GM21381 (cell line): ENCODE measurements at regions not wholly inside any gene's neighbourhood (a gene's known extent, or its start where the extent isn't known, plus 50 kb on each side); places are given as distances from the start of the nearest gene placed in this dataset.

ENCODE experiments used
- ATAC-seq: cut with Tn5 transposase; IDR thresholded peaks from one replicate; pipeline ENCODE4 v1.9.1; 2021; ENCODE audit warnings: mild to moderate bottlenecking, moderate library complexity; ENCODE audit not compliant: unreplicated experiment

DNA sequence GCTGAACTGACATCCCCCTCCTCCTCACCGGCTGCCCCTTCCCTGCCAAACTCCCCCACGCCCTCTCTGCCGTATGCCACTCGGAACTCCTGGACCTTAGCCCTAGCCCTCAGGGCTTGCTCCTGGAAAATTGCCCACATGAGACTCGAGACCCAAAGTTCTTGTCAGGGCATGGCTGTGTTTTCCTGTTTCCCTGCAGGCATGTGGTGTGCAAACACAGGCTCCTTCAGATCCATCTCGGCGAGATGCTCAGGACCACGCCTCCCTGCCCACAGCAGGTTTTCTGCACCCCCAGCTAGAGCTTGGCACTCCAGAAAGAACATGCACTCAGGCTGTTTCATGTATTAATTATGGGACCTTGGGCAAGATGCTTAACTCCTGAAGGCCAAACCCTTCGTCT lies 1480.4 kb downstream of the BRD1 start:
- ATAC-seq = no peak

DNA sequence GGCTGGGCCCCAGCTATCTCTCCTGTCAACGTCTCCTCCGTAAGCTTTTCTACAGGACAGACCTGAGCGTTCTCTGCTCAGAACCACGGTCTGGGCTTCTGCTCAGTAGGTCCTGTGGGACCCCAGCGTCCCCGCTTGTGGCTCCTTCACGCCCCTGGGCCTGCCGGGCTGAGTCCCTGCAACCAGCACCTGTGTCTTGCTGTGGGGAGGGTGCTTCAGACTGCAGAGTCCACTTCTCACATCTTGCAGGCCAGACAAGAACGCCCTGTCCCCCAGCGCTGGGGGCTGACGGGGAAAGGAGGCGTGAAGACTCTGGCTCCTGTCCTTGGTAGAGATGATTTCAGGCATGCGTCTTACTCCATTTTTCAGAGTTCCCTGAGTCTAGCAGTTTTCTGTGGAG lies 1480.8 kb downstream of the BRD1 start:
- ATAC-seq = no peak

DNA sequence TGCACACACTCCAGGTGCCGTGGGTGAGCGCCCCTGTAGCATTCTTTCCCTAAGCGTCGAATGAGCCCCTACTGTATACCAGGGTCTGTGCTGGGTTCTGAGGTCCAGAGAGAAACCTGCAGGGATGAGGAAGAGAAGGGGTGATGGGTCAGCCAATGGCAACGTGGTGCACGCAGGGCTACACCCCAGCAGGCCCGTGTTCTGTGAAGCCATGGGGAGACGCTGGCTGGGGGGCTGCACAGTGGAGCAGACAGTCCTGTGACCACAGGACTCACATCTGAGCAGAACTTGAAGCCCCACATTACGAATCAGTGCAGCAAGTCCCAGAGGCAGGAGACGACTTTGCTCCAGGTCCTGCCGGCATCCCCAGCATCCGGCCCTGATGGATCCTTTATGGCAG lies 1481.4 kb downstream of the BRD1 start:
- ATAC-seq = no peak

DNA sequence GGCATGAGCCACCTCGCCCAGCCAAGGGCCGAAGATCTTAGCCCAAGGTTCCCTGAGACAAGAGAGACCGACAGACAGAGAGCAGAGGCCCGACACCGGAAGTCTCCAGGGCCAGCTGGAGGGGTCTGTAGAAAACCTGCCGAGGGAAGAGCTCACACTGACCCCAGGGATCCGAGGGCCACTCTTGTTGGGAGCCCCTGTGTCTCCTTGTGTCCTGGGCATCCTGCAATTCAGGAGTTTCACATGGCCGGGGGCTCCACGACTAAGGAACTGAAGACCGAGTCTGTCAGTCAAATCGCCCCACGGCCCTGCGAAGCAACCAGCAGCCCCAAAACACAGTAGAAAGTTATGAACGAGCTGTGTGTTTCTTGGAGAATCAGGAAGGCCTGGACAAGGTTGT lies 1482.0 kb downstream of the BRD1 start:
- ATAC-seq = no peak

DNA sequence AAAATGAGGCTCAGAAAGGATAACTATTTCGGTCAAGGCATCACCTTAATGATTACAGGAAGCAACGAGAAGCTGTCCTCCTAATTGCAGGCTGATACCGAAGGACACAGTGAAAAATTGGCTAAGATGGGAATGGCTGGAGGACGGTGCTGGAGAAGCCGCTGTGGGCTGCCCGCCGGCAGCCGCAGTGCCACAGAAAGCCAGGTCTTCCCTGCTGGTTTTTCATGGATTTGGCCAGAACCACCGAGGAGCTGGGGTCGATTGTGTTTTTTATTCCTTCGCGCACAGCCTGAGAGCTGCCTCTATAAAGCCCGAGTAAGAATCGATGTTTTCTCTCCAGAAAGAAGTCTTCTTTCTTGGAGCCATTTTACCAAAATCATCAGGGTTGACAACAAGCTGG lies 1484.2 kb downstream of the BRD1 start:
- ATAC-seq = no peak

DNA sequence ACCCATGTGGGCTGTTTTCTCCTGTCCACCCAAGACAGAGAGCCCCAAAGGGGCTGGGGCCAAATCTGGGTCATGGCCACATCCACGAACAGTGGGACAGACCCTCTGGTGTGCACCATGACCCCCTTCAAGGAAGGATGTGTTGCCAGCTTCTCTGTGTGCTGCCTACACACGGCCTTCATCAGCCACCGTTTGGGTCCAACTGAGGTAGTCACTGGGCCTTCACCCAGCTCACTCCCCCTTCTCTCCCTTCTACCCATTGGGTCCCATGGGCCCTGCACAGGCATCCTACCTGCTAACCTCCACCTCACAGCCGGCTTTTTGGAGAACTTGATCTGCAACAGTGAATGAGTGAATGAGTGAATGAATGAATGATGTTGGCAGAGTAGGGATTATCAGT lies 1484.9 kb downstream of the BRD1 start:
- no peak for ATAC-seq

DNA sequence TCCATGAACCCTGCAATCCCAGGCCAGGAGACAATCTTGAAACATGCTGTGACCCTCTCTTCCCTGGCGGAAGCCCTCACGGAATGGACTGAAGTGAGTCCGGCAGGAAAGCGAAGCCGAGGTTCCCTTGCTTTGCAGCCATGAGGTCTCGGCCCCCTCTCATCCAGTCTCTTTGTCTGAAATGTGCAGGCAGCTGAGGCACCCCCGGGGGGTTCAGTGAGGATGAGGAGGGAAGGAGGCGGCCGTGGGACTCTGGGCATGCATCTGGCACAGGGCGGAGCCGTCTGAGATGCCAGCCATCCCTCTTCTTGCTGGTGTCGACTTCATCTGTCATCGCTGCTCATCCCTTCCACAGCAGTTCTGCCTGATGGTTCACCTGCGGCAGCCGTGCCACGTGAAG lies 1485.7 kb downstream of the BRD1 start:
- no peak for ATAC-seq

DNA sequence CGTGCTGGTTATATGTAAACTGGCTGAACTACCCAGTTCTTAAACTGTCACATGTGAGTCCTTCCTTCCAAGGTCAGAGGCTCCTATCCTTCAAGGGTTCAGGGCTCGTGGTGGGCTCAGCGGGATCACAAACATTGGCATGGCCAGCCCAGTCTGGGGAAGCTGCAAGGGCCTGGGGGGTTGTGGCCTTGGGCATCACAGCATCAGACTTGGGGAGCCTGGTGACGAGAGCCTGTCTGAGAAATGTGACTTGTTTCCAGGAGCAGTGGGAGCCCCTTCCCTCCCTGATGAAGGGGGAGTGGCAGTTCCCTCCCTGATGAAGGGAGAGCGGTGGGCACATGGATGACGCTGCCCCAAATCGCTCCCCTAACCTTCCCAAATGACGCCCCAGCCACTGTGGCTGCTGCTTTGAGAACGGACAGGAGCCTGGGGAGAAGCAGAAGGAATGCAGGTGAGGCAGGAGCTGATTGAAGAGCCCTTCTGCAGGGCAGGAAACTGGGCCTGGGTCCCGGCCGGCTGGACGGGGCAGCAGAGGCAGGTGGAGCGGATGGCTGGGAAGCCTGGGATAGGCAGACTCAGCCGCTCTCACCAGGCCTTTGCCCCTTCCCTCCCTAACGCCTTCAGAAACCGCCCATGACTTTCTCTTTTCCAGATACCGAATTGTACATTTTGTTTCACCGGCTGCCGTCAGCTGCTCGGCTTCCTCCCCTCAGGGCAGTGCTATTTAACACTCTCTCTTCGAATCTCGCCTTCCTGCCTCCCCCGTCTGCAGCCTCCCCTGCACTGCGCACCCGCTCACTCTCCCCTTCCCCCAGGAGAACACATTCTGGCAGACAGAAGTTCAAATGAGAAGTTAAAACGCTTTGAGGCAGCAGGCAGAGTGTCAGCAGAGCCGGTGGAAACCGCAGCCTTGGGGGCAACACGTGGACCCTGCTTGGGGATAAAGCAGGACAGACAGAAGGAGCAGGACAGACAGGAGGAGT lies 1486.7 kb downstream of the BRD1 start:
- no peak for ATAC-seq

DNA sequence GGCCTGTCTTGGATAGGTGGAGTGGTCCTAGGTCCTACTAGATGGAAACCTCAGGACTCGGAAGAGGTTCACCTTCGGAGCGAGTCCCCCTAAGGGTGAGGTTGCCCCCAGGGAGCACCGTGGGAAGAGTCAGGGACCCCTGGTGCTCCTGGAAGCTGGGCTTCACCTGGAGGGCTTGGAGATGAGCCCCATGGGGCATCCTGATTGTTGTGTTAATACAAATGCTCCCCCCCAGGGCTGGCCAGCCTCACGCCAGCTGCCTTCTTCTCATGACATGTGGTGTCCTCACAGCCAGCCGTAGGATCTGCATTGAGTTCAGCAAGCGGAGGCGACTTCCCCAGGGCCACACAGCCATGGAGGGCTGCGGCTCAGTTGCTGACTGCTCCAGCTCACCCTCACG lies 1487.5 kb downstream of the BRD1 start:
- no peak for ATAC-seq

DNA sequence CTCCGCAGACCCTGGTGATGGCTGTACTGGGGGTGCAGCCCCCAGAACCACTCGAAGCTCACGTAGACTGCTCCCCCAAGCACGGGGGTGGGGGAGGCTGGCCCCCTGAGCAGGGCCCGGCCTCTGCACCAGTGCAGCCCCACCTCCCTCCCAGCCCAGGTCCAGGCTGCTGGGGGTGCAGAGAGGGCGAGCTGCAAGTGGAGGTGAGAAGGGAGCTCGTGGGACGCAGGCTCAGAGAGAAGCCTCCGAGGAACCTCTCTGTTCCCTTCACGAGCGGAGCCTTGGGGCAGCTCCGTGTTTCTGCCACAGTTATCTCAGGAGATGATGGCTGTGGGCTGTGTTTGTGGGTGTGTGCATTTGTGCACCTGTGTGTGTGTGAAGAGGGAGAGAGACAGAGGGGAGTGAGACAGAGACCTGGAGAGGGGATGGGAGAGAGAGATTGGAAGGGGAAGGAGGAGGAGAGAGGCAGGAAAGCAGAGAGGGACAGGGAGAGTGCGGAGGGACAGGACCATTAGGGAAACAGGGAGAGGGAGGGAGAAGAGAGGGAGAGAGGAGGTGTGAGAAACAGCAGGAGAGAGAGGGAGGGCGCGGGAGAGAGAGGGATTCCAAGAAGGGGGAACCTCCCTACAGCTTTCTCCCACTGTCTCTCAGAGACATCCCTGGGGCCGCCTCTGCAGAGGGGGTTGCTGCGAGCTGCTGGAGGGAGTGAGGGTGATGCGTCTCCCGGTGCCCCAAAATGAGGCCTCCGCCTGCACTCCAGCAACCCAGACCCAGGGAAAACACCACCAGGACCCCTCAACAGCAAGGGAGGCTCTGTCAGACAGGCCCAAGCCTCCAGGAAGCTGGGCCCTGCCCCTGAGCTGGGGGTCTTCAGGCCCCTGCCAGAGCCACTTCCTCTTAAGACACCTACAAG lies 1488.6 kb downstream of the BRD1 start:
- ATAC-seq = no peak

DNA sequence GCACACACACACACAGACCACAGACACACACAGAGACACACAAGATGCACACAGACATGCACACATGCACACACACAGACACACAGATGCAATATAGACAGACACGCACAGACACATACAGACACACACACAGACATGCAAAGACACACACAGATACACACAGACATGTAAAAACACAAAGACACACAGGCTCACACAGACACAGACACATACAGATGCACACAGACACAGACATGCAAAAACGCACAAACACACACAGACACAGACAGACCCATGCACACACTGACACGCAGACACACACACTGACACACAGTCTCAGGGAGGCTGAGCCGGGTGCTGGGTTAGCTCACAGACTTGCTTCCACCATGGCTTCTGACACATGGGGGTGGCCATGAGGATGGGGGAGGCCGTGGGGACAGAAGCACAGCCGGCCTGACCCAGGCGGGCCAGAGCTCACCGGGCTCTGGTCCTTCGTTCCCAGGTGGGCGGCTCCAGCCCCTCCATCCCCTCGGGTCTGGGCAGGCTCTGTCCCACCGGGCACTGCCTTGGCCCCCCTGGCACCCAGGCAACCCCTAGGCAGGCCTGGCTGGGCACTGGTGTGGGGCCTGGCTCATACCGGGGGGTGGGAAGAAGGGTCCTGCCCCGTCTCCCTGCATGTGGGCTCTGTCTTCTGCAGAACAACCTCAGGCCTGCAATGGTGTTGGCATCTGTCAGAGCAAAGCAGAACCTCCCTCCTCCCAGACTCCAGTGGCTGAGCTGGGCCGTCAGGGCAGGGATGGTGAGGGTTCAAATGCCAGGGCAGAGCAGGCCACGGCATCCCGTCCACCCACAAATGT lies 1489.5 kb downstream of the BRD1 start:
- ATAC-seq = no peak

DNA sequence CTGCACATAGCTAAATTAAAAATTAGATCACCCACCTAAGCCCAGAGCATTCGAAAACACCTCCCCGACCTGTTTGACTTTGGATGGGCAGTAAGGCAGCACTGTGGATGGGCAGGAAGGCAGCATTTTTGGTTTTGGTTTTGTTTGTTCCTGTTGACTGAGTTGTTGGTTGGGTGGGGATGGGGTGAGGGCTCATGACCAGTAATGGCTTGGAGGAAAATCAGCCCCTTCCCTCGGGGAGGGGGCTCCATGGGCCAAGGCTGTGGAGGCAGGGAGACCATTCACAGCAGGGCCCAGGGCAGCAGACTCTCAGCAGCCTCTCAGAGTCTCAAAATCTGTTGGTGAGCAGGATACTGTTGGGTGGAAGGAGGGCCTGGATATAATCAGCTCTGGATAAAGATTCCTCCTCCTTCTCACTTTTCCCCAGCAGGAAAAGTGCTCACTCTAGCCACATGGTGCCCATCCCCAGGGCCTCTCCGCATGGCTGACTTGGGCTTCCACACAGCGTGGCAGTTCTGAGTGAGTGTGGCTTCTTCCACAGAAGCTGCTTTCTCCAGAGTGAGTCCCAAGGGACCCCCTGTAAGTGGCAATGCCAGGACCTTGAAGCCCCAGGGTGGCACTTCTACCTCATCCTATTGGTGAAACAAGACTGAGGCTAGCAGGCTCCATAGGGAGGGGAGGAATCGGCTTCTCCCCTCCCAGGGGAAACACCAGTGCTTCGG lies 1491.2 kb downstream of the BRD1 start:
- ATAC-seq = no peak

DNA sequence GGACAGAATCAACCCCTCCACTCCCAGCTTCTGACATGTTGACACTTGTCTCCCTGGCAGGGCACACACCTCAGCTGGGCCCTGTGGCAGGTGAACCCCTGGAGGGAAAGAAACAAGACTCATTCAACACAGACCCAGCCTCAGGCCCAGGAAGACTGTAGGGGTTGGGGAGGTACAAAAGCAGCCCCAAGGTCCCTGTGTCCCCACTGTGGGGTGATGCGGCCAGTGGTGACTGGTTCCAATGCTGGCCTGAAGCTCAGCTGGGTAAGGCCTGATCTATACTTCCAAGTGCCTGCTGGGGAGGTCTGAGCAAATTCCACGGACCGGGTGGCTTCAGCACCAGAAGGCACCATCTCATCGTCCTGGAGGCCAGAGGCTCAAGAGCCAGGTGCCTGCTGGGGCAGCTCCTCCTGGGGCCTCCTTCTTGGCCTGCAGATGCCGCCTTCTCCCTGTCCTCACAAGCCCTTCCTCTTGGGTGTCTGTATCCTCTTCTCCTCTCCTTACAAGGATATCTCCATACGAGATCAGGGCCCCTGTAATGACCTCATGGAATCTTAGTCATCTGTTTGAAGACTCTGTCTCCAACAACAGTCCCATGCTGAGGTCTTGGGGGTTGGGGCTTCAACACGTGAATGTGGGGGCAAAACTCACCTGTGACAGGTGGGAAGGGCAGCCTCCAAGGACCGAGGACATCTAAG lies 1492.1 kb downstream of the BRD1 start:
- no peak for ATAC-seq

DNA sequence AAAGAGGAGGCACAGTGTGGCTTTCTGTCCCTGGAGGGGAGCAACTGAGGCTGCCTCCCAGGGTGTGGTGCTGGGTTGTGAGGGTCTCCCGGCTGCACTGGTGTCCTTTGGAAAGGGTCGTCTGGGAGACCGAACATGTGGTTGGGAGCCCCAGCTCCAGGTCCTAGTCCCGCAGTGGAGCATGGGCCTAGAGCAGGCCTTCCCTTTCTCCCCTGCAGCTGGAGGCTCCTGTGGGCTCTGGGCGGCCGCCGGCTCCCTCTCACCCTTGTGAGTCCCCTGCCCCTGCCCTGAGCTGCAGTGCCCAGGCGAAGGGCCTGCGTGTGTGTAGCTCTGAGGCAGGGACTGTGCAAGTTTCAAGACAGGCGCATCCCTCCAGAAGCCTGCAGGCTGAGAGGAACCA lies 1492.7 kb downstream of the BRD1 start:
- no peak for ATAC-seq

DNA sequence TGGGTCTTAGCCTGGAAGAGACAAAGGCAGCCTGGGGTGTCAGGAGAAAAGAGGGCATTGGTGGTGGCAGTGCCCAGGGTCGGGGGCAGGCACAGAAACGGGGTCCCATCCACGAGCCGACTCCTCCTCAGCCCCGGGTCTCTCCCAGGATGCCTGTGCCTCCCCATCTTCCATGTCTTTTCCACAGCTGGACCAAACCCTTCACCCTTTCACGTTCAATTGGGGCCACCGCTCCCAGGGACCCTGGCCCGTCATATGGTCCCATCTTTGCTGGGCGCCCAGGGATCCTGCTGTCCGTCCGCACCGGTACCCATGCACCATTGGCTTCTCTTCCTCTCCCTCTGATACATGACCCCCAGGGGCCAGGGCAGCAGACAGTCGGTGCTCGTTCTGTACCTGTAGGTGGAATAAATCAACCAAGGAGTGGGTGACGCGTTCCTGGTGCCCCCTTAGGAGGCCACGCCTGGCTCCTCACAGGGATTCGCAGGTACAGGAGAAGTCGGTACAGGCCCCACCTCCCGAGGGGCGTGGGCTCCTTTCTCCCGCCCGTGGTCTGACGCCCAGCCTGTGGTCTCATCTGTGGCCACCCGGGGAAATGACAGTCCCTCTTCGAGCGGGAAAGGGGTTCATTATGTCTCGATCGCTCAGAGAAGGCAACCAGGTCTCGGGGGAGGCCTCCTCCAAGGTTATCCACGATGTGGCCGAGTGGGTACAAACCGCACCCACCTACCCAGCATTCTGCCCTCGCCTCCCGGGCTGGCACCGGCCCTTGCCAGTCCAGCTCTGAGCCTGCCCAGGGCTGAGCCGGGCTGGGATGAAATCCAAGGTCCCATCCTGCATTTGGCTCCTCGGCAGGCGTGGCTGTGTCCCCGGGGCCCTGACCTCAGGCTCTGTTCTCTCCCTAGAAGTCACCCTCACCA lies 1493.6 kb downstream of the BRD1 start:
- ATAC-seq = no peak

DNA sequence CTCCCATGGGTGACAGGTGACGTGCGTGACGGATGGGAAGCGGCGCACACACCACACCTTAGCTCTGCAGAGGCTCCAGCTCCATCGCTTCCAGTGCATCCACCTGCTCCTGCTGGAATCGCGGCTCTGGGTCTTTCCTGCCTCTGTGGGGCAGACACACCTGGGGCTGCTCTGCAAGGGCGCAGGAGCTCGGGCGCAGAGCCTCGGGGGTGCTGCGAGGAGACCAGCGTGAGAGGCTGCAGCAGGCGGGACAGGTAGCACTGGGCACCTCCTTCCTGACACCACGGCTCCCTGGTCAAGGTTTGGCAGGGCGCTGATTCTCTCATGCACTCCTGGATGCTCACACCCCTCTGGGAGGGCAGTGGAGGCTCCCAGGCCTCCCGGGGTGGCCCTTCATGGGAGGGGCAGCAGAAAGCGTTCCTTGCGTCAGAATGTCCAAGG lies 1494.3 kb downstream of the BRD1 start:
- no peak for ATAC-seq

DNA sequence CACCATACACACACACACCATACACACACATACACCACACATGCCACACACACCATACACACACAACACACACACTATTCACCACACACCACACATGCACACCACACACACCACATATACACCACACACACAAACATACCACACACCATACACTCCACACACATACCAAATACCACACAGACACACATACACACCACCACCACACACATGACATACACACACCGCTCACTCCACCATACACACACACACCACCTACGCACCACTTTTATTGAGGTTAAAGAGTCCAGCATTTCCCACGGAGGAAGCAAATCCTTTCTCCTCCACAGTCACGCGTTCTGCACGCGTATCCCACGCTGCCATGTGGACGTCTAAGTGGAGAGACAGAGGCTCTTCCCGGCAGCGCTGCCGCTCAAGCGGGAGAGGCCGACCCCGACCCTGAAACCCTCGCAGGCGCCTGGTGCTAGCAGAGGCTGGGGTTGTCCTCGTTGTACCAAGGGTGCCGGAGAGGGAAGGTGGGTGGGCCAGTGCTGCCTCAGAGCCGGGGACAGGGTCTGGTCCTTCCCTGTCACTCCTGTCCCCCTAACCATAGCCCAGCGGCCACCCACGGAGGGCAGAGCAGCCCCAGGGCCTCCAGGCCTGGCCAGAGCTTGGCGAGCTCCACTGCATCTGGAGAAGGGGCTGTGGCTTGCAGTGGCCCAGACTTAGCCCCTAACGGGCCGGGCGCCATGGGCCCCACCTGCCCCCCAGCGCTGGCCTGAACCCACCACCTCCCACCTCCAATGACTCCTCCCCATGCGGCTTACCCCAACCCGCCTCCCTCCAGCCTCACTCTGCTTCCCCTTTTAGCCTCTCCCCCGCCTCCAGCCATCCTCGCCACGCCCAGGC lies 1495.0 kb downstream of the BRD1 start:
- ATAC-seq = no peak
